GM18507 (cell line): ENCODE measurements at regions not wholly inside any gene's neighbourhood (a gene's known extent, or its start where the extent isn't known, plus 50 kb on each side); places are given as distances from the start of the nearest gene placed in this dataset.
"Not testable (repeated sequence)": the region's sequence is repeated elsewhere in the genome, so short reads cannot be mapped to it uniquely, and the experiment has no call there.

Experiments used
- DNase-seq: peaks from one replicate; pipeline ENCODE4 v3.0.0; 2011; ENCODE audit warnings: low read depth; ENCODE audit not compliant: insufficient read length; ENCODE audit errors: extremely low spot score
- FAIRE-seq: peaks from 2 replicates; lab custom pipeline; 2011; peaks lifted over from hg19 to GRCh38; lab: Jason Lieb, UNC

GRCh38 chr12:61538951-61539350 lies 721.3 kb upstream of the USP15 start:
- FAIRE-seq (no peak), DNase-seq (no peak)

GRCh38 chr12:61542551-61542950 lies 717.7 kb upstream of the USP15 start:
- no peak for FAIRE-seq
- no peak for DNase-seq

- DNase-seq (no peak), FAIRE-seq (no peak)
Observed at GRCh38 chr12:61546296-61546695, 713.9 kb upstream of the USP15 start.

- no peak for FAIRE-seq
- DNase-seq, result no peak
Observed at GRCh38 chr12:61553091-61553490, 707.1 kb upstream of the USP15 start.

GRCh38 chr12:61554268-61555008 lies 705.8 kb upstream of the USP15 start:
- DNase-seq, result no peak
- FAIRE-seq, result no peak

- FAIRE-seq (no peak), DNase-seq (no peak)
Observed at GRCh38 chr12:61563665-61564450, 696.3 kb upstream of the USP15 start.

- FAIRE-seq (no peak), DNase-seq (no peak)
Observed at GRCh38 chr12:61564466-61564865, 695.7 kb upstream of the USP15 start.

GRCh38 chr12:61566183-61566582 lies 694.0 kb upstream of the USP15 start:
- FAIRE-seq, result no peak
- DNase-seq, result no peak

GRCh38 chr12:61574339-61574738 lies 685.9 kb upstream of the USP15 start:
- no peak for FAIRE-seq
- no peak for DNase-seq

GRCh38 chr12:61584943-61585342 lies 675.3 kb upstream of the USP15 start:
- no peak for FAIRE-seq
- DNase-seq, result no peak

- not testable (repeated sequence) for FAIRE-seq, DNase-seq
Observed at GRCh38 chr12:61590864-61591263, 669.3 kb upstream of the USP15 start.

GRCh38 chr12:61610143-61610542 lies 650.1 kb upstream of the USP15 start:
- DNase-seq (no peak), FAIRE-seq (no peak)

- DNase-seq, result no peak
- FAIRE-seq, result no peak
Observed at GRCh38 chr12:61629702-61630101, 630.5 kb upstream of the USP15 start.

- no peak for FAIRE-seq
Observed at GRCh38 chr12:61646639-61647038, 613.6 kb upstream of the USP15 start.

GRCh38 chr12:61647566-61647965 lies 612.6 kb upstream of the USP15 start:
- FAIRE-seq, result no peak
- no peak for DNase-seq

More at GRCh38 chr12:61646639-61647038, 613.6 kb upstream of the USP15 start:
- no peak for DNase-seq

GRCh38 chr12:61652265-61652664 lies 607.9 kb upstream of the USP15 start:
- DNase-seq (no peak), FAIRE-seq (no peak)

GRCh38 chr12:61654698-61655097 lies 605.5 kb upstream of the USP15 start:
- DNase-seq (no peak), FAIRE-seq (no peak)

GRCh38 chr12:61655241-61655640 lies 605.0 kb upstream of the USP15 start:
- FAIRE-seq (no peak), DNase-seq (no peak)

- no peak for FAIRE-seq
- DNase-seq, result no peak
Observed at GRCh38 chr12:61667676-61668075, 592.5 kb upstream of the USP15 start.

- DNase-seq (no peak), FAIRE-seq (no peak)
Observed at GRCh38 chr12:61676520-61676919, 583.7 kb upstream of the USP15 start.

- FAIRE-seq, result no peak
- DNase-seq, result no peak
Observed at GRCh38 chr12:61687407-61687806, 572.8 kb upstream of the USP15 start.
